IMR-90 (cell line): ENCODE measurements at regions not wholly inside any gene's neighbourhood (a gene's known extent, or its start where the extent isn't known, plus 50 kb on each side); places are given as distances from the start of the nearest gene placed in this dataset.

Source experiments
- CEBPB ChIP-seq: IDR thresholded peaks from 2 replicates; pipeline ENCODE4 v1.6.1; 2012; ENCODE audit warnings: low read depth, low read length, improper control_type of control experiment
- FOS ChIP-seq: fragments of 150-350 bp; IDR thresholded peaks from 2 replicates; pipeline ENCODE4 v1.6.1; 2016; ENCODE audit warnings: low read depth, low read length
- MAZ ChIP-seq: IDR thresholded peaks from 2 replicates; pipeline ENCODE4 v1.6.1; 2012; ENCODE audit warnings: low read depth, mild to moderate bottlenecking, low read length, improper control_type of control experiment, moderate library complexity, borderline replicate concordance
- NFE2L2 ChIP-seq: fragments of 150-350 bp; IDR thresholded peaks from 2 replicates; pipeline ENCODE4 v1.6.1; 2016; ENCODE audit warnings: low read depth, mild to moderate bottlenecking, low read length
- POLR2A ChIP-seq: IDR thresholded peaks from 2 replicates; pipeline ENCODE4 v1.6.1; 2012; ENCODE audit warnings: mild to moderate bottlenecking, low read depth, low read length
- RAD21 ChIP-seq: IDR thresholded peaks from 2 replicates; pipeline ENCODE4 v1.6.1; 2012; ENCODE audit warnings: low read length, improper control_type of control experiment
- RCOR1 ChIP-seq: IDR thresholded peaks from 2 replicates; pipeline ENCODE4 v1.6.1; 2012; ENCODE audit warnings: mild to moderate bottlenecking, low read length, improper control_type of control experiment; ENCODE audit not compliant: insufficient replicate concordance
- RFX5 ChIP-seq: IDR thresholded peaks from 2 replicates; pipeline ENCODE4 v1.8.0; 2012; ENCODE audit warnings: low read depth, mild to moderate bottlenecking, low read length, moderate library complexity
- TF ChIP-seq, protein P1 (sequence below): conservative IDR thresholded peaks from 2 replicates; pipeline ENCODE4 v1.5.1; 2012; ENCODE audit warnings: mild to moderate bottlenecking, low read depth, low read length, improper control_type of control experiment

DNA sequence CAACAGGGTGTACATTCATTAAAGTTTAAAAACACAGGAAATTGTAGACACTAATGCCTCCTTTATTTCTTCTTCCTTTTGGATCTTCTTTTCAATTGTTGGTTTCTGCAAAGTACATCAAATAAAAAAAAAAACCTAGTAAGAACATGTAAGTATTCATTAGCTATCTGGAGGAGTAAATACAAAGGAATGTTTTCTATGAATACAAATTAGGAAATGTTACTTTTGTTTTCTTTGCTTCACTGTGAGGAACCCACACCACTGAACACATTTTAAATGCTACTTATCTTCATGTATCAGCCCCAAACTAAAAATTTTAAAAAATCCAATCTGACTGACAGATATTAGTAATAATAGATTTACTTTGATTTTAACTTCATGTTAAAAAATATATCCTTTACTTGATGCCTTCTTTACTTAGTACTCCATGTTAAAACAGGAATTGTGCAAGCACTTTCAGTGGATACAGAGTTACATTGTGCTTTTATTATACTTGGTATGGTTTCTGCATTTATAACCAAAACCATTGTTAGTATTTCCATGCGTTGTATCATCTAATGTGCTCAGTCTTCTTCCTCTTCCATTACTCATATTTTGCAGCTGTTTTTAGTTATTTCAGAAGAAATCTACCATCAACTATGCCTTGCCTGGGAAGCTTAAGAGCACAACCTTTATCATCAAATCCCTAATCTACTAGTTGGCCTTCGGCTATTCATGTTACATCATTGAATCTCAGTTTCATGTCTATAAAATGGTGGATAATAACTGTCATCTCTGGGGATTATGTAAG is 236.9 kb upstream of the DPYD start:
- no peak for TF ChIP-seq FOS
- no peak for TF ChIP-seq POLR2A
- TF ChIP-seq MAZ: no peak
- TF ChIP-seq, protein P1, sequence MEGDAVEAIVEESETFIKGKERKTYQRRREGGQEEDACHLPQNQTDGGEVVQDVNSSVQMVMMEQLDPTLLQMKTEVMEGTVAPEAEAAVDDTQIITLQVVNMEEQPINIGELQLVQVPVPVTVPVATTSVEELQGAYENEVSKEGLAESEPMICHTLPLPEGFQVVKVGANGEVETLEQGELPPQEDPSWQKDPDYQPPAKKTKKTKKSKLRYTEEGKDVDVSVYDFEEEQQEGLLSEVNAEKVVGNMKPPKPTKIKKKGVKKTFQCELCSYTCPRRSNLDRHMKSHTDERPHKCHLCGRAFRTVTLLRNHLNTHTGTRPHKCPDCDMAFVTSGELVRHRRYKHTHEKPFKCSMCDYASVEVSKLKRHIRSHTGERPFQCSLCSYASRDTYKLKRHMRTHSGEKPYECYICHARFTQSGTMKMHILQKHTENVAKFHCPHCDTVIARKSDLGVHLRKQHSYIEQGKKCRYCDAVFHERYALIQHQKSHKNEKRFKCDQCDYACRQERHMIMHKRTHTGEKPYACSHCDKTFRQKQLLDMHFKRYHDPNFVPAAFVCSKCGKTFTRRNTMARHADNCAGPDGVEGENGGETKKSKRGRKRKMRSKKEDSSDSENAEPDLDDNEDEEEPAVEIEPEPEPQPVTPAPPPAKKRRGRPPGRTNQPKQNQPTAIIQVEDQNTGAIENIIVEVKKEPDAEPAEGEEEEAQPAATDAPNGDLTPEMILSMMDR: no peak
- TF ChIP-seq CEBPB: peak; percentile 47
- TF ChIP-seq NFE2L2: no peak
- TF ChIP-seq RCOR1: no peak
- no peak for TF ChIP-seq RFX5
- no peak for TF ChIP-seq RAD21
